ENCODE measurements at regions not wholly inside any gene's neighbourhood (a gene's known extent, or its start where the extent isn't known, plus 50 kb on each side); places are given as distances from the start of the nearest gene placed in this dataset.

- no peak for TF ChIP-seq CTCF (conservative IDR thresholded peaks at IDR 0.05)
- H3K27ac ChIP-seq: no peak overlapping the region
Measured at GRCh38 chr4:164313853-164314252, 440.1 kb upstream of the SMIM31 start.

- TF ChIP-seq CTCF (conservative IDR thresholded peaks at IDR 0.05): no peak
- no peak overlapping the region for H3K27ac ChIP-seq
Measured at GRCh38 chr4:164318350-164318749, 435.6 kb upstream of the SMIM31 start.

GRCh38 chr4:164319688-164320087, 434.2 kb upstream of the SMIM31 start:
- H3K27ac ChIP-seq: no peak overlapping the region
- TF ChIP-seq CTCF (conservative IDR thresholded peaks at IDR 0.05): no peak

- TF ChIP-seq CTCF (conservative IDR thresholded peaks at IDR 0.05): peak; percentile 9; the same call in 1 of the 2 replicates
Measured at GRCh38 chr4:164320847-164321246, 433.1 kb upstream of the SMIM31 start.

GRCh38 chr4:164326056-164326455, 427.9 kb upstream of the SMIM31 start:
- no peak overlapping the region for H3K27ac ChIP-seq

More at GRCh38 chr4:164320847-164321246, 433.1 kb upstream of the SMIM31 start:
- no peak overlapping the region for H3K27ac ChIP-seq

GRCh38 chr4:164337219-164337944, 416.5 kb upstream of the SMIM31 start:
- no peak overlapping the region for H3K27ac ChIP-seq
- TF ChIP-seq CTCF (conservative IDR thresholded peaks at IDR 0.05): no peak

More at GRCh38 chr4:164326056-164326455, 427.9 kb upstream of the SMIM31 start:
- TF ChIP-seq CTCF (conservative IDR thresholded peaks at IDR 0.05): no peak

- no peak for TF ChIP-seq CTCF (conservative IDR thresholded peaks at IDR 0.05)
- H3K27ac ChIP-seq: no peak overlapping the region
Measured at GRCh38 chr4:164343472-164343976, 410.4 kb upstream of the SMIM31 start.

Measured in VCaP (cell line).